RWPE2 (cell line): ENCODE measurements at regions not wholly inside any gene's neighbourhood (a gene's known extent, or its start where the extent isn't known, plus 50 kb on each side); places are given as distances from the start of the nearest gene placed in this dataset.

Experiments used
- ATAC-seq: fragments of 200-7000 bp; cut with Tn5 transposase; 3 replicates; pipeline ENCODE4 v1.9.1; 2021; ENCODE audit warnings: low read depth
- DNase-seq: peaks from one replicate; pipeline ENCODE4 v3.0.0-alpha.2; 2020; ENCODE audit warnings: low spot score
- H3K27ac ChIP-seq: fragments of 450-650 bp; 2 replicates; pipeline ENCODE4 v1.5.1; 2017; ENCODE audit warnings: mild to moderate bottlenecking; ENCODE audit not compliant: poor library complexity, severe bottlenecking
- H3K27me3 ChIP-seq: fragments of 250-450 bp; sonication (Bioruptor Pico); 2 replicates; pipeline ENCODE4 v1.5.1; 2021; ENCODE audit warnings: mild to moderate bottlenecking, moderate library complexity; ENCODE audit not compliant: insufficient read depth, poor library complexity, severe bottlenecking
- H3K36me3 ChIP-seq: fragments of 250-450 bp; sonication (Bioruptor Pico); 2 replicates; pipeline ENCODE4 v1.5.1; 2020; ENCODE audit warnings: low read depth, mild to moderate bottlenecking, moderate library complexity
- H3K4me1 ChIP-seq: fragments of 250-450 bp; sonication (Bioruptor Pico); 2 replicates; pipeline ENCODE4 v1.5.1; 2021; ENCODE audit warnings: mild to moderate bottlenecking, moderate library complexity; ENCODE audit not compliant: insufficient read depth, poor library complexity, severe bottlenecking
- H3K4me3 ChIP-seq: fragments of 250-450 bp; sonication (Bioruptor Pico); 2 replicates; pipeline ENCODE4 v1.5.1; 2021; ENCODE audit warnings: mild to moderate bottlenecking, moderate library complexity; ENCODE audit not compliant: severe bottlenecking
- H3K9me3 ChIP-seq: fragments of 250-450 bp; sonication (Bioruptor Pico); 2 replicates; pipeline ENCODE4 v1.5.1; 2021; ENCODE audit warnings: mild to moderate bottlenecking, moderate library complexity; ENCODE audit not compliant: severe bottlenecking
- CTCF ChIP-seq: fragments of 450-650 bp; IDR thresholded peaks from one replicate; pipeline ENCODE4 v1.5.1; 2017; ENCODE audit warnings: mild to moderate bottlenecking, moderate library complexity; ENCODE audit not compliant: poor library complexity, severe bottlenecking

- no peak overlapping the region for H3K4me3 ChIP-seq
- DNase-seq (no peak), ATAC-seq (no peak)
- H3K27me3 ChIP-seq, result no peaks in the 10 kb centered on the region
- no peaks in the 10 kb centered on the region for H3K4me1 ChIP-seq
- no peak for TF ChIP-seq CTCF
- H3K9me3 ChIP-seq, result no peaks in the 10 kb centered on the region
- H3K27ac ChIP-seq, result no peak overlapping the region
- H3K36me3 ChIP-seq, result no peaks in the 10 kb centered on the region
These were observed 102.4 kb upstream of the SPIN4 start for GRCh38 chrX:63453571-63453970.

GRCh38 chrX:63441717-63442116, 90.6 kb upstream of the SPIN4 start:
- DNase-seq (no peak), ATAC-seq (no peak)
- TF ChIP-seq CTCF, result no peak
- no peak overlapping the region for H3K4me3 ChIP-seq
- no peaks in the 10 kb centered on the region for H3K9me3 ChIP-seq
- H3K4me1 ChIP-seq, result no peaks in the 10 kb centered on the region
- H3K27ac ChIP-seq, result no peak overlapping the region
- H3K27me3 ChIP-seq, result no peaks in the 10 kb centered on the region
- H3K36me3 ChIP-seq, result no peaks in the 10 kb centered on the region

DNA sequence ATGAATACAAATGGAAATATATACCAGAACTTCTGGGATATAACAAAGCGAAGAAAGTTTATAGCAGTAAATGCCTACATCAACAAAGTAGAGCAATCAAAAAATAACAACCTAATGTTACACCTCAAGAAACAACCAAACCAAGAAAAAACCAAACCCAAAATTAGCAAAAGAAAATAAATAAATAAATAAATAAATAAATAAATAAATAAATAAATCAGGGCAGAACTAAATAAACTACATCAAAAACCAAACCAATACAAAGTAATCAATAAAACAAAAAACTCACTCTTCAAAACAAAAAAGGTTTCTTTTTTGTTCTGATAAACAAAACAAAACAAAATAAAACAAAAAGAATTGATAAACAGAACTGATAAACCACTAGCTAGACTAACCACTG, 88.4 kb upstream of the SPIN4 start:
- no peaks in the 10 kb centered on the region for H3K9me3 ChIP-seq
- DNase-seq (no peak), ATAC-seq (no peak)
- no peak for TF ChIP-seq CTCF
- no peak overlapping the region for H3K27ac ChIP-seq
- no peaks in the 10 kb centered on the region for H3K27me3 ChIP-seq
- H3K4me3 ChIP-seq, result no peak overlapping the region
- peaks cover 6% of the 10 kb centered on the region for H3K4me1 ChIP-seq
- H3K36me3 ChIP-seq, result no peaks in the 10 kb centered on the region

- DNase-seq, result no peak
- ATAC-seq, result no peak
- H3K27ac ChIP-seq, result no peak overlapping the region
- no peaks in the 10 kb centered on the region for H3K27me3 ChIP-seq
- no peaks in the 10 kb centered on the region for H3K9me3 ChIP-seq
- H3K4me3 ChIP-seq, result no peak overlapping the region
- TF ChIP-seq CTCF, result no peak
- H3K36me3 ChIP-seq, result no peaks in the 10 kb centered on the region
- peaks cover 12% of the 10 kb centered on the region for H3K4me1 ChIP-seq
These were observed 85.7 kb upstream of the SPIN4 start for GRCh38 chrX:63436865-63437264.

GRCh38 chrX:63434665-63435064, 83.5 kb upstream of the SPIN4 start:
- peaks cover 12% of the 10 kb centered on the region for H3K4me1 ChIP-seq
- no peaks in the 10 kb centered on the region for H3K36me3 ChIP-seq
- DNase-seq (peak; percentile 42), ATAC-seq (peak; percentile 74)
- no peak overlapping the region for H3K4me3 ChIP-seq
- H3K9me3 ChIP-seq, result no peaks in the 10 kb centered on the region
- H3K27ac ChIP-seq, result peak overlapping the region; percentile 31
- H3K27me3 ChIP-seq, result no peaks in the 10 kb centered on the region
- TF ChIP-seq CTCF, result no peak
